PC-9 (cell line): ENCODE measurements at regions not wholly inside any gene's neighbourhood (a gene's known extent, or its start where the extent isn't known, plus 50 kb on each side); places are given as distances from the start of the nearest gene placed in this dataset.
A peak's percentile ranks its signal among the peaks of the same experiment; 100 is the strongest.

Source experiments
- BruUV-seq: library from RNA; stranded (reverse); fragments of 400-500 nt; replicated peaks from 2 replicates; lab custom pipeline; 2021; lab: Mats Ljungman, UMichigan
- CTCF ChIA-PET: fragments of 300-600 bp; sonication (Branson Sonifier 250); formaldehyde crosslinking; loops from one replicate; lab custom pipeline; 2022; ENCODE audit warnings: antibody characterized with exemption; lab: Charles Lee
- POLR2A ChIA-PET: fragments of 300-600 bp; sonication (Branson Sonifier 250); formaldehyde crosslinking; loops from one replicate; lab custom pipeline; 2022; ENCODE audit warnings: antibody characterized with exemption; ENCODE audit not compliant: unreplicated experiment; lab: Charles Lee
- DNase-seq, 2 experiments: peaks; one replicate each; pipeline versions ENCODE4 v3.0.0 to v3.0.0-alpha.2; 2015 to 2022; ENCODE audit warnings: mixed read lengths in 1 of 2
- H2AFZ ChIP-seq: fragments of 200-600 bp; sonication (generic); 2 replicates; pipeline ENCODE4 v1.8.1; 2017; ENCODE audit warnings: antibody characterized with exemption
- H3F3A ChIP-seq: fragments of 200-600 bp; sonication (generic); 2 replicates; pipeline ENCODE4 v1.8.1; 2017; ENCODE audit warnings: antibody characterized with exemption, mild to moderate bottlenecking, low read depth; ENCODE audit not compliant: insufficient read depth
- H3K27ac ChIP-seq: fragments of 200-600 bp; sonication (generic); 2 replicates; pipeline ENCODE4 v1.6.1; 2016; ENCODE audit warnings: mixed run types
- H3K27me3 ChIP-seq: fragments of 200-600 bp; sonication (generic); 2 replicates; pipeline ENCODE4 v1.6.1; 2016; ENCODE audit warnings: low read depth, mixed run types; ENCODE audit not compliant: insufficient read depth
- H3K36me3 ChIP-seq: fragments of 200-600 bp; sonication (generic); 2 replicates; pipeline ENCODE4 v1.6.1; 2016; ENCODE audit warnings: low read depth, mixed run types
- H3K4me1 ChIP-seq: fragments of 200-600 bp; sonication (generic); replicated peaks from 2 replicates; pipeline ENCODE4 v1.6.1; 2016; ENCODE audit warnings: mixed run types; ENCODE audit not compliant: insufficient read depth
- H3K4me2 ChIP-seq: fragments of 200-600 bp; sonication (generic); 2 replicates; pipeline ENCODE4 v1.6.1; 2017; ENCODE audit warnings: mixed run types
- H3K4me3 ChIP-seq: fragments of 200-600 bp; sonication (generic); 2 replicates; pipeline ENCODE4 v1.6.1; 2016; ENCODE audit warnings: mixed run types
- H3K79me2 ChIP-seq: fragments of 200-600 bp; sonication (generic); 2 replicates; pipeline ENCODE4 v1.6.1; 2017; ENCODE audit warnings: low read depth, mixed run types
- H3K9me2 ChIP-seq: fragments of 200-600 bp; sonication (generic); 2 replicates; pipeline ENCODE4 v1.8.1; 2017; ENCODE audit warnings: mild to moderate bottlenecking; ENCODE audit not compliant: insufficient read depth
- H3K9me3 ChIP-seq: fragments of 200-600 bp; sonication (generic); 2 replicates; pipeline ENCODE4 v1.8.1; 2016; ENCODE audit warnings: low read depth; ENCODE audit not compliant: insufficient read depth
- H4K20me1 ChIP-seq: fragments of 200-600 bp; sonication (generic); 2 replicates; pipeline ENCODE4 v1.8.1; 2017; ENCODE audit not compliant: insufficient read depth
- EZH2 ChIP-seq: fragments of 200-600 bp; sonication (generic); IDR thresholded peaks from 2 replicates; pipeline ENCODE4 v1.8.0; 2017; ENCODE audit warnings: antibody characterized with exemption, low read depth
- intact Hi-C: fragments of 100-400 bp; cut with micrococcal nuclease; formaldehyde crosslinking; loops from one replicate; pipeline ENCODE4 v1.10.0; 2022; ENCODE audit not compliant: unreplicated experiment
- TF ChIP-seq, protein P1 (sequence below): fragments of 200-600 bp; sonication (generic); conservative IDR thresholded peaks from 2 replicates; pipeline ENCODE4 v1.6.1; 2017; ENCODE audit warnings: mixed run types, antibody characterized with exemption, mild to moderate bottlenecking, moderate library complexity

DNA sequence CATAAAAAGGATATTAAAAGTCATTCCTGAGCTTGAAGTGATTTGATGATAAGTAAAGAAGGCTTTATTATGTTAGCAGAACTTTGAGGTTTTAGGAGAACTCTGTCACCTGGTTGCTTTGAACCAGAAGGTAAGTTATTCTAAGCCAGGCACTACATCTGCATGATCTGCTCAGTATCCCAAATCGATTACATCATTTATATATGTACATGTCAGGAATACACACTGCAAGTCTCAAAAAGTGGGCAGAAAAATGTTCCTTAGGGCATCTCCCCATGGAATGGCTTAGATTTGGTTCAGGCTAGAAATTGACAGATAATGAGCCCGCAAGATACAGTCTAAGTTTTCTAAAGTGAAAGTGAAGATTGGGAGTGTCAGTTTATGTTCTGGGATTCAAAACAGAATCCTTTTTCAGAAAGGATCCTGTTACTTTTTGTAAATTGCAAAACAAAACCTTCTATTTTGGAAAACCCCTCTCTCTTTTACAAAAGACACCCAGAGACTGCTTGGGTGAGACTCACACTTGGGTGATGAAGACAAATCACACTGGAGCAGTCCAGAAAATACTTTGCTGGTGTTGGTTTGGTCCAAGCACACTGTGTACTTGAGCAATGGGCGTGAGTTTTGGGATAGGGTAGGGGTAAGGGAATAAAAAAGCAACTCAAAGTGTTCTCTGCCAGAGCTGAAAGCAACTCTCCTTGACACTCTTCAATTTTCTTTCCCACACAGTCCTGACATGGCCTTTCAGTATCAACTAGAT is 114.5 kb downstream of the FOXD1 start:
- CTCF ChIA-PET = no interaction called here
- intact Hi-C loops = no loop called here

DNA sequence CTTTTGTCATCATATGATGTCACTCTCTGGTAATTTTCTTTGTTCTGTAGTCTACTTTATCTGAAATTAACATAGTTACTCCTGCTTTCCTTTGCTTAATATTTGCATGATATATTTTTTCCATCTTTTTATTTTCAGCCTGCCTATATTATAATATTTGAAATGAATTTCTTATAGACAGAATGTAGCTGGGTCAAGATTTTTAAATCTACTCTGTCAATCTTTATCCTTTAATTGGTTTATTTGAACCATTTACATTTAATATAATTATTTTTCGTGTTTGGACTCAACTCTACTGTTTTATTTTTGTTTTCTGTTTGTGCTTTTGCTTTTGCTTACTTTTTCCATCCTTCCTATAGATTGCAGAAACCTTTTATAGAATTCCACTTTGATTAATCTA is 118.0 kb downstream of the FOXD1 start:
- Histone ChIP-seq H3K27ac (no peak overlapping the region), H3K27me3 (no peaks in the 10 kb centered on the region), H4K20me1 (no peaks in the 10 kb centered on the region), H3F3A (peaks cover 11% of the 10 kb centered on the region; the same call in 1 of the 2 replicates), H3K4me2 (no peak overlapping the region), H2AFZ (no peak overlapping the region), H3K9me3 (peaks cover 7% of the 10 kb centered on the region), H3K36me3 (no peaks in the 10 kb centered on the region), H3K9me2 (no peaks in the 10 kb centered on the region), H3K4me3 (no peak overlapping the region), H3K4me1 (peaks cover 19% of the 10 kb centered on the region), H3K79me2 (no peaks in the 10 kb centered on the region)
- no TSS peak for BruUV-seq
- TF ChIP-seq, protein P1, sequence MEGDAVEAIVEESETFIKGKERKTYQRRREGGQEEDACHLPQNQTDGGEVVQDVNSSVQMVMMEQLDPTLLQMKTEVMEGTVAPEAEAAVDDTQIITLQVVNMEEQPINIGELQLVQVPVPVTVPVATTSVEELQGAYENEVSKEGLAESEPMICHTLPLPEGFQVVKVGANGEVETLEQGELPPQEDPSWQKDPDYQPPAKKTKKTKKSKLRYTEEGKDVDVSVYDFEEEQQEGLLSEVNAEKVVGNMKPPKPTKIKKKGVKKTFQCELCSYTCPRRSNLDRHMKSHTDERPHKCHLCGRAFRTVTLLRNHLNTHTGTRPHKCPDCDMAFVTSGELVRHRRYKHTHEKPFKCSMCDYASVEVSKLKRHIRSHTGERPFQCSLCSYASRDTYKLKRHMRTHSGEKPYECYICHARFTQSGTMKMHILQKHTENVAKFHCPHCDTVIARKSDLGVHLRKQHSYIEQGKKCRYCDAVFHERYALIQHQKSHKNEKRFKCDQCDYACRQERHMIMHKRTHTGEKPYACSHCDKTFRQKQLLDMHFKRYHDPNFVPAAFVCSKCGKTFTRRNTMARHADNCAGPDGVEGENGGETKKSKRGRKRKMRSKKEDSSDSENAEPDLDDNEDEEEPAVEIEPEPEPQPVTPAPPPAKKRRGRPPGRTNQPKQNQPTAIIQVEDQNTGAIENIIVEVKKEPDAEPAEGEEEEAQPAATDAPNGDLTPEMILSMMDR = no peak
- no peak for TF ChIP-seq EZH2
- ChIA-PET POLR2A (no interaction called here), CTCF (no interaction called here)
- no peak for DNase-seq
- intact Hi-C loops = no loop called here

More for the DNA sequence above, 114.5 kb downstream of the FOXD1 start:
- POLR2A ChIA-PET = no interaction called here
- H3K4me2 ChIP-seq = no peak overlapping the region
- H3K27ac ChIP-seq = no peak overlapping the region
- no TSS peak for BruUV-seq
- H3K4me1 ChIP-seq = no peaks in the 10 kb centered on the region
- H3K27me3 ChIP-seq = no peaks in the 10 kb centered on the region
- TF ChIP-seq, protein P1 = no peak
- no peak for TF ChIP-seq EZH2
- H3K4me3 ChIP-seq = no peak overlapping the region
- H4K20me1 ChIP-seq = no peaks in the 10 kb centered on the region
- H3K9me2 ChIP-seq = no peaks in the 10 kb centered on the region
- H2AFZ ChIP-seq = no peak overlapping the region
- peaks cover 7% of the 10 kb centered on the region for H3K9me3 ChIP-seq
- H3K36me3 ChIP-seq = no peaks in the 10 kb centered on the region
- no peak for DNase-seq
- H3K79me2 ChIP-seq = no peaks in the 10 kb centered on the region
- H3F3A ChIP-seq = no peaks in the 10 kb centered on the region

GRCh38 chr5:73328640-73329039 is 119.9 kb downstream of the FOXD1 start:
- no peak for TF ChIP-seq EZH2
- TF ChIP-seq, protein P1 = no peak
- Histone ChIP-seq H3K27ac (peak overlapping the region; percentile 83), H4K20me1 (no peaks in the 10 kb centered on the region), H3K4me1 (peaks cover 21% of the 10 kb centered on the region), H3K4me2 (peak overlapping the region; percentile 41; the same call in 1 of the 2 replicates), H3F3A (peaks cover 11% of the 10 kb centered on the region; the same call in 1 of the 2 replicates), H3K9me3 (peaks cover 7% of the 10 kb centered on the region), H2AFZ (no peak overlapping the region), H3K9me2 (no peaks in the 10 kb centered on the region), H3K36me3 (no peaks in the 10 kb centered on the region), H3K27me3 (no peaks in the 10 kb centered on the region), H3K4me3 (no peak overlapping the region), H3K79me2 (no peaks in the 10 kb centered on the region)
- POLR2A ChIA-PET = no interaction called here
- intact Hi-C loops = no loop called here
- DNase-seq = no peak
- no TSS peak for BruUV-seq
- CTCF ChIA-PET = interaction anchor here (0.7 kb wide), 1 partner anchor 7 kb away, joined by 6 read pairs; no protein-coding TSS in a partner anchor
